GM18526 (cell line): ENCODE measurements at regions not wholly inside any gene's neighbourhood (a gene's known extent, or its start where the extent isn't known, plus 50 kb on each side); places are given as distances from the start of the nearest gene placed in this dataset.

Source experiments
- POLR2A ChIP-seq: IDR thresholded peaks from 3 replicates; pipeline ENCODE4 v1.6.1; 2011; ENCODE audit not compliant: insufficient read length; ENCODE audit errors: extremely low read depth

DNA sequence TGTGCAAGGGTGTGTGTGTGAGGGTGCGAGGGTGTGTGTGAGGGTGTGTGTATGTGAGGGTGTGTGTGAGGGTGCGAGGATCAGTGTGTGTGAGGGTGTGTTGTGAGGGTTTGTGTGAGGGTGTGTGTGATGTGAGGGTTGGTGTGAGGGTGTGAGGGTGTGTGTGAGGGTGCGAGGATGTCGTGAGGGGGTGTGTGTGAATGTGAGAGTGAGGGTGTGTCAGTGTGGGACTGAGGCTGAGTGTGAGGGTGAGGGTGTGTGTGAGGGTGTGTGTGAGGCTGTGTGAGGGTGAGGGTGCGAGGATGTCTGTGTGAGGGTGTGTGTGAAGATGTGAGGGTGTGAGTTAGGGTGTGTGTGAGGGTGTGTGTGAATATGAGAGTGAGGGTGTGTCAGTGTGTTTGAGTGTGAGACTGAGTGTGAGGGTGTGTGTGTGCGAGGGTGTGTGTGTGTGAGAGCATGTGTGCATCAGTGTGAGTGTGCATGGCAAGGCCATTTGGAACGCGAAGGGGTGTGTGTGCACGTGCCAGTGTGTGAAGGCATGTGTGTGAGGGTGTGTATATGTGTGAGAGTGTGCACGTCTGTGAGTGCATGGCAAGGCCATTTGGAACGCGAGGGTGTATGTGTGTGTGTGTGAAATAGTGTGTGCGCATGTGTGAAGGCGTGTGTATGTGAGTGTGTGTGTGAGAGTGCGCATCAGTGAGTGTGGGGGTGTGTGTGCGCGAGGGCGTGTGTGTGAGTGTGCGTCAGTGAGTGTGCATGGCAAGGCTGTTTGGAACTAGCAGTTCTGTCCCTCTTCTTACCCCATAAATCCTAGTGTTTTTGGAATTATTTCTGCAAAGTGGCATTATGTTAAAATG is 69.8 kb downstream of the RGS12 start:
- no peak for TF ChIP-seq POLR2A

DNA sequence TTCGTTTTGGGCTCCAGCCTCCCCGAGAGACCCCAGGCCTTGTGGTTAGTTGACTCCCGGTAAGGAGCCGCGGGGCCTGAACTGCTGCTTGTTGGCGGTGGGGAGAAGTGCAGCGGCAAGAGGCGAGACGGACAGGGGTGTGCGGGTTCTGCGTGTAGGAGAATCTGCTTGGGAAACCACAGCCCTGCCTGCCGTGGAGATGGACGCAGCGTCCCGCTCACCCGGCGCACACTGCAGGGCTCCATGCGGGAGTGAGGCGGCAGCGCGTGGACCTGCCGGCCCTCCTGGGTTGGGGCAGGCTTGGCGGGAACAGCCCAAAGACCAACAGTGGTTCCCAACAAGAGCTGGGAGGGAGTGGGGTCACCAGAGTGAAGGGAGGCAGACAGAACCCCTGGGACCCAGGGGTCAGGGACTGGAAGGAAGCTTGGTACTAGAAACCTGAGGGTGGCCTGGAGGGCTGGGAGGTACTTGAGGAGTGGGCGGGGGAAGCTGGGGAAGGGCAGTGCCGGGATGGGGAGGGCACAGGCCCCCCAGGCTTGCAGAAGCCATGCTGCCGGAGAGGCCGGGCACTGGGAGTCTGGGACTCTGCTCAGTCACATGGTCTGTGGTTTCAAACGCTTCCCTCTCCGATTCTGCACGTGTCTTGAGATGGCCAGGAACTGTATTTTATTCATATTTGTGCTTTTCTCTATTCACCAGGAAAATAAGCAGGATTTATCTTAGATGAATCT is 70.8 kb downstream of the RGS12 start:
- no peak for TF ChIP-seq POLR2A

DNA sequence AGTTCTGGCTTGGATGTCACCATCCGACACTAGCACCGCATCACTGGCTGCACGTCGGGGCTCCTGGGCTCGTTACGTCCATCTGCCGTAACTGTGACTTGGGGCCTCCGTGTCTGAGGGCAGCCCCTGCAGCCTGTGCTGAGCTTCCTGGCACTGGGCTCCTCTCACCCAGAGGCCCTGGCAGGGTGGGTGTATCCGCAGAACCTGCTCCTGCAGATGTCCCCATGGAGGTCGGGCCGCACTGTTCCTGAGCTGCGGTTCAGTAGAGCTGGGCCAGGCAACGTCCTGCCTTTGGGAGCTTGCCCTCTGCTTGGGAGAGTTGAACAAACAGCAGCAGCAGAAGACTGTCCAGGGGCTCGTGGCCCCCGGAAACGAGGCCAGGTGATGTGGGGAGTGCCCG is 71.4 kb downstream of the RGS12 start:
- TF ChIP-seq POLR2A: no peak

DNA sequence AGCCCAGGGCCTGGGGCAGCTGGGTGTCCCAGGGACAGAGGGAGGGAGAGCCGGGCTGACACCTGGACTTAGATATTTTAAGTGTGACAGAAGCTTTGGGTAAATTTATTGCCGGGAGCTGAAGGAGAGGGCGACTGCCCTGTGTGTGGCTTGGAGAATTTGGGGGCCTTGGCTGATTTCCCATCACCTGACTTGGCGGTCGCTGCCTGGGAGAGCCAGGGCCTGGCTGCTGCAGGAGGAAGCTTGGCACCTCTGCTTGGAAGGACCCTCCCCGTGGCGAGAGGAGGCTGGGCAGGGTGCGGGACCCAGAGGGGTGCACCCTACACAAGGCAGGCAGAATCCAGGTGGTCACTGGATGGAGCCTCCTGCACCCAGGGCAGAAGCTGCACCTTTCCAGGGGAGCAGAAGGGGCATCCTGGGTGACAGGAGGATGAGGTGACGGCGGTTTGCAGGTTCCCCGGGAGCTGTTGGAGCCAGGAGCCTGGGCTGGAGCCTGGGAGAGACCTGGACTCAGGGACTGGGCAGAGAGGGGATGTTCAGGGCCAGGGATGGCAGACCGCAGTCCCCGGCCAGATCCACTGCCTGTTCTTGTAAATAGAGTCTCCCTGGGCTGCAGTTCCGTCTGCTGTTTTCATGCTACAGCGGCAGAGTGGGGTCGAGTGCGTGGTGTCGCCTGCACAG is 72.0 kb downstream of the RGS12 start:
- TF ChIP-seq POLR2A: no peak

DNA sequence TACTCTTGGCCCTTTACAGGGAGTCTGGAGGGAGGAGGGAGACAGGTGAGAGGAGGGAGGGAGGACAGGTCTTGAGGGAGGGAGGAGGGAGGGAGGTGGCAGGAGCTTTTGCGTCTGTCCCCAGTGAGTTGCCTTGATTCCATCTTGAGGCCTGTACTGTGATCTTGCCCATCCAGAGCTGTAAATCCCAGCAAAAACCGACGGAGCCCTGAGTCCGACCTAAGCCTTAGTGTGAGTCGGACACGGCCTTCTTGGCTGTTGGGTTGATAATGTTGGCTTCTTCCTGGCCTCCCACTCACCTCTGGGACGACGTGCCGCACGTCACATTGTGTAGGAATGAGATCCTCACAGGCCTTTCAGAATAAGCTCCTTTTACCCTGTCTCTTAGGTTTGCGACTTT is 72.5 kb downstream of the RGS12 start:
- TF ChIP-seq POLR2A: no peak

DNA sequence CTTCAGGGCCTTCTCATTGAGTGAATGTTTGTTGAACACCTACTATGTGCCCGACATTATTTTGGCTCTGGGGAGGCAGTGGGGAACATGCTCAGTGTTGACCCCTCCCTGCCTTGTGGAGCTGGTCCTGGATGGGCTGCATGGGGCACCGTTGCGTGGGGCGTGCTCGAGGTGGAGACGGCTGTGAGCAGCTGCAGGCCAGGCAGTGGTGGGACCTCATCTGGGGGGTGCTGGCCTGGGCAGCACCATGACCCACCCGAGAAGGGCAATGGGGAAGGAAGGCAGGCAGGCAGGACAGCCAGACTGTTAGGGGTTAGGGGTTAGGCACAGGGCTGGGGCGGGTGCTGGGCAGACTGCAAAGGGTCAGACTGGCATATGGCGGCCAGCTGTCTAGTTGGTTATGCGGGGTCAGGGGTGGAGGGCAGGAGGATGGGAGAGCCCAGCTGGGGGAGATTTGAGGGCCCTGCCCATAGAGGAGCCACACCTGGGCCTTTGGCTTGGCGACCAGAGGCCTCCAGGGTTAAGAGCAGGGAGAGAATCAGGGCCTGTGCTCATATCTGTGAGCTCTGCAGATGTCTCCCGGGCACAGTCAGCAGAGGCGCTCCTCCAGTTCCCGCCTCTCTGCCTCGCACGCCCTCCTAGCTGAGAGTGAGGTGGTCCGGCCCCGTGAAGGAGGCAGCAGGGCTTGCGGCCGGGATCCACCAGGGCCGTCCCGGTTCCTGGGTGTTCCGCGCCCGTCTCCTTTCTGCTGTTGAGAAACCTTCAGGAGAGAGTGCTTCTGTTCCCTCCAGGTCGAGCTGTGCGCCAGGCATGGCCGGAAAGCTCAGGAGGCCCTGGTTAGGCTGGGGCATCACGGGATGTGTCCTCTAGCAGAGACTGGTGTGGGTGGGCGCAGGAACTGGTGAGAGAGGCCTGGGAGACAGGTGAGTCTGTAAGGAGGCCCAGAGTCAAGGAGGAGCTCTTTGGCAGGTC is 73.3 kb downstream of the RGS12 start:
- no peak for TF ChIP-seq POLR2A

DNA sequence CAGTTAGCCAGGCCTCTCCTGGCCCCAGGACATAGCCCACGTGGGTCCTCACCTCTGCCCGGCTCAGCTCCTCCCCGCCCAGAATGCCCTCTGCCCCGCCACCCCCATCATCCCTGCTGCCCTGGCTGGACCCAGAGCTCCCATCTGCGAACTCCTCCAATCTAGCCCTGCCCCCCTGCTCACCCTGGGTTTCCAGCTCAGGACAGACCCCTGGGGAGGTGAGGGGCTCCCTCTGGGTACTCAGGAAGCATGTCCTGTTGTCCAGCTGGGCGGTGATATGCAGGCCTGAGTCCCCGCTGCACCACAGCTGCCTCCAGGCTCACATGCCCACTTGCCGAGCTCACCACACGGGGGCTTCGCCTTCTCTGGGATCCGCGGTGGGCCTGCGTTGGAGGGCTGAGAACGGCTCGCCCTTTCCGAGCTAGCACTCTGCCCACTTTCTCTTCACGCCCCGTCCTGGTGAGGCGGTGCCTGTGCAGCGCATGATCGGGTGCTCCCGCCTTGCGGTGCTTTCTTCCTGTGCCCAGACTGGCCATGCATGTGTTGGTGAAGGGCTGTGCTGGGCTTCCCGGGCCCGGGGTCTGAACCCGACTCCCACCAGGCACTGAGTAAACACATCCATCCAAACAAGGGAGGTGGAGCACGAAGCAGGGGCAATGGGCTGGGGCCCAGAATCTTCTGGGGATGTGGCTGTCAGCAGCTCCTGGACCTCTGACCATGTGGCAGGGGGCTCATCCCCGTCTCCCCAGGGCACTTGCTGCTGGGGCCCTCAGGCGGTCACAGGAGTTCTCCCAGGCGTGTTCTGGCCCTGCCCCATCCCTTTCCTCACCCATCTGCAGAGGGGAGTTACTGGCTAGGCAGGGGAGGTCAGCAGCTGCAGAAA is 74.3 kb downstream of the RGS12 start:
- no peak for TF ChIP-seq POLR2A

DNA sequence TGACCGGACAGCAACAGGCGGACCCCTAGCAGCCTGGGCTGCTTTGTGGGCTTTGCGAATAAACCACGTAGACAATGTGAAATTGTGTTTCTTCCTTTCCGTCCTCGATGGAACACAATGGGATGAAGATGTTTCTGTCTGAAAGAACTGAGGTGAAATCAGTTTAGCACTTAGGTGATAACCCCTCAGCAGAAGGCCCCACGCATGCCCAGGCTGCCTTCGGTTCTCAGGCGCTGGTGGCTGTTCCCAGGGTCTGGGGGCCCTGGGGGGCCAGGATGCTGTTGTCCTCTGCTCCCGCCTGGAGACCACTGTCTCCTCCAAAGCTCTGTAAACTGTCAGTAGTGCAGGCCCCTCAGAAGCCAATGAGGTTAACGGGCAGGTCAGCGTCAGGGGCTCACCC is 73.9 kb upstream of the HGFAC start:
- no peak for TF ChIP-seq POLR2A

DNA sequence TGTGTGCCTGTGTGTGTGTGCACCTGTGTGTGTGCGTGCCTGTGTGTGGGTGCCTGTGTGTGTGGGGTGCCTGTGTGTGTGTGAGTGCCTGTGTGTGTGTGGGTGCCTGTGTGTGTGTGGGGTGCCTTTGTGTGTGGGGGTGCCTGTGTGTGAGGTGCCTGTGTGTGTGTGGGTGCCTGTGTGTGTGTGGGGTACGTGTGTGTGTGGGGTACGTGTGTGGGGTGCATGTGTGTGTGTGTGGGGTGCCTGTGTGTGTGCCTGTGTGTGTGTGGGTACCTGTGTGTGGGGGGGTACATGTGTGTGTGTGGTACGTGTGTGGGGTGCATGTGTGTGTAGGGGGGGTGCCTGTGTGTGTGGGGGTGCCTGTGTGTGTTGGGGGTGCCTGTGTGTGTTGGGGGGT is 73.4 kb upstream of the HGFAC start:
- TF ChIP-seq POLR2A: no peak

DNA sequence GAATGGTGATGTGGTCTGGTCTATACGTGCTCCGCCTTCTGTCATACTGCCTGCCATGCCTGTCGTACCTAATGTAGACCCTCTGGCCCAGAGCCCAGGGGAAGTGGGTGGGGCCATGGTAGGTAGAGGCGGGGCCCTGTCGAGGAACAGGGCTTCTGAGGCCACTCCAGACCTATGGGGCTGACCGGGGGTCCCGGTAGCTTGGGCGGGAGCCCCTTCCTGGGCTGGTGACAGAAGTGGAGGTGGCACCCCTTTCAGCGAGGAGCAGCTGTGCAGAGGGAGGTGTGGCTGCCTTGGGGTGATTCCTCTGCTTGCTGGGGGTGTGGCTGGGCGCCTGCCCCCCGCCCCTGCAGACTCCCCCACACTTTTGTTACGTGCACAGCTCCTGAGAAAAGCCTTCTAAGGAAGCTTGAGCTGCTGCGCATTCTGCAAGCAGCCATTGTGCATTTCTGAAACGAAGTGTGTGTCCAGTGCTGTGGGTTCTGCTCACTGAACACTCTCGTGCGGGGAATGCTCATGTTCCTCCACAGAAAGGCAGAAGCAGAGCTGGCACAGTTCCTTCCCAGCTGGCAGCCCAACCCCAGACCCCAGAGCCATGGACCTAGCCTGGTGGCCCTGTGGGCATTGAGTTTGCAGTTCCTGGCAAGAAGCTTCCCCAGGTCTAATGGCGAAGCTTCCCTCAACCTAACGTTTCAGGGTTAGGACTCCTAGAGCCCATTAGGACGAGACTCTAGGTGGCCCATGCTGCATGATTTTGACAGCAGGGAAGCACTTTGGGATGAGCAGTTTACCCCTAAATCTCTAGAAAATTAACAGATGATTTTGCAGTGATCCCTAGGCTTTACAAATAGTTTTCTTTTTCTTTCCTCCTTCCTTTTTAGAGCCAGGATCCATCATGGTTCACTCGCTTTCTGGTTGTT is 72.7 kb upstream of the HGFAC start:
- no peak for TF ChIP-seq POLR2A

DNA sequence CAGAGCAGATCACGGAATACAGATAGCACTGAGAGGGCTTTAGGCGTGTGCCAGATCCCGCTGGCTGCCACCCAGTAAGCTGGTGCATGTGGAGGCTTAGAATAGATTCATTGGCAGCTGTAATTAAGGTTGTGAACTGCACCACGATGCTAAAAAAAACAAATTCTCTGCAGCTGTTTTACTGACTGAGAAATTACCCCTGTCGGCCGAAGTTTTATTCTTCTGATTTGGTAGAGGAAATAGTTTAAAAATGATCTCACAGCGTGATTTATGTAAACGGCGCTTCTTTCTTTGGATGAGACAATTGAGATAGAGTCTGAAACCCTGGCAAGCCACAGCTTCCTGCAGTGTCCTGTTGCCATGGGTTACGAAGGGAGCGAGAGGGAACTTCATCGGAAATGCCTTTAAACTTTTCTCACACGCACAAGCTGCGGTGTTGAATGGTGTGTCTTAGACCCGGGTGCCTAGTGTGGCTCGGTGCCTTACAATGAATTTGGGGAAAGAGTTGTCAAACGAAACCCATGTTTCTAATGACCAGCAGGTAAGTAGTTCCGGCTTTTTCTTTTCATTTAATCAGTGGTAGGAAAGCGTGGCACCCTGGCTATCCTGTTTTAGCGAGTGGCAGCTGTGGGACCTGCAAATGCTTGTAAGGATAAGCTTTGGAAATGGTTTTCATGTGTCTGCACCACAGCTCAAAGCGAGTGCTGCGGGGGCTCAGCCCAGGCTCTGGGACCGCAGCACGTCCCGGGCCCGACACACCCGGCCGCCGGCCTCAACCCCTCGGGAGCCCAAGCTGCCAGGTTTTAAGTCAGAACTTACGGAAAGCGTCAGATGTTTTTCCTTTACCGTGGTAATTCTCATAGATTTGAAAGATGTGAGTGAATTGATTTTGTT is 71.7 kb upstream of the HGFAC start:
- no peak for TF ChIP-seq POLR2A

DNA sequence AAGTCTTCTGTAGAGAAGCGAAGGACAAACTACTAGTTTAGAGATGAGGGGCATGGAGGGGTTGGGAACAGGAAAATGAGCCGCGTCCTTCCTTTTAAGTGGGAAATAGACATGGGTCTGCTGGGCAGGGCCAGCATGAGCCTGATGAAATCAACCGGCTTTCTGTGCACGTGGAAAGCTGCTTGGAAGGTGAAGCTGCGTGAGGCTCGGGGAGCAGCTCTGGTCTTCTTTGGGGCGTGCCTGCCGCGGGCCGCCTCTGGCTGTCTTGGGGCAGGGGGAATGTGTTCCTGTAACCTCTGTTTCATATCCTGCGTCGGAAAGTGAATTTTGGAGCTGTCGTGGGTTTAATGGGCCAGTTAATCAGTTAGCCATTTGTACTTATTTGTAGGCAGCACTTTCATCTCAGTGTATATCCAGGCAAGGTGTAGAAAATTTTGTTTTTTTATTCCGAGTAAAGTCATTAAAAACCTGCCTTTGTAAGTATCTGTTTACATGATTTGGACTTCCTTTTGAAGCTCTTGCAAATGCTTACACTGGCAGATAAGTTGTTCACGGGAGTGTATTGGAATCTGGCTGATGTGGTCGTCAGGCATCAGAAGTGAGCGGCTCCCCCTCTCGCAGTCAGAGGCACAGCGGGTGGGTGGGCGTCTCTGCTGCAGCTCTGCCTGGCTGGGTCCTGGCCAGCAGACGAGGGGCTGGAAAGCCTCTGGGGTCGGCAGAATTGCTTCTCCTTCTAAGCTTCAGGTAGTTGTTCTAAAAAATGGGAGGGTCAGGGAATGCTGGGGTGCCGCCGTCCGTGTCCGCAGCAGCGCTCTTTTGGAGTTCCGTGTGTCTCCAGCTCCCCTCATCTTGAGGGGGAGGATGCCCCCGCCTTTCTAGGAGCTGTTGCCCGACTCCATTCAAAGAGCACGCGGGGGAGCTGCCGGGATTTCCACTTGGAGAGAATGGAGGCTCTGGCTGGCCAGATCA is 70.5 kb upstream of the HGFAC start:
- no peak for TF ChIP-seq POLR2A
